Natural killer cell treated with Interleukin-12 subunit alpha and Interleukin-12 subunit beta and Interleukin-15 and Interleukin-18, amount 100 ng/mL, for 72 hours (primary cell): ENCODE measurements at regions not wholly inside any gene's neighbourhood (a gene's known extent, or its start where the extent isn't known, plus 50 kb on each side); places are given as distances from the start of the nearest gene placed in this dataset.
"Not testable (repeated sequence)": the region's sequence is repeated elsewhere in the genome, so short reads cannot be mapped to it uniquely, and the experiment has no call there.

Experiments used
- ATAC-seq, 2 donors: fragments of 150-1000 bp; cut with Tn5 transposase in 1 of 2; sonication (Bioruptor Pico), chemical (Tn5 transposase) in 1 of 2; 2 replicates each; pipeline ENCODE4 v1.10.0; 2021
- DNase-seq: peaks from one replicate; pipeline ENCODE4 v3.0.0; 2022; ENCODE audit warnings: low spot score
- H3K27ac Mint-ChIP-seq, 2 donors: 1 replicate in 1 of 2; 2 replicates in 1 of 2; pipeline ENCODE4 v1.8.0; 2022; ENCODE audit warnings: mixed read lengths in 2 of 2, mild to moderate bottlenecking in 1 of 2, moderate library complexity in 1 of 2
- H3K27me3 Mint-ChIP-seq, 2 donors: 1 replicate in 1 of 2; 2 replicates in 1 of 2; pipeline ENCODE4 v1.8.0; 2022; ENCODE audit warnings: mixed read lengths in 2 of 2
- H3K36me3 Mint-ChIP-seq: one replicate; pipeline ENCODE4 v1.8.0; 2022; ENCODE audit warnings: mixed read lengths
- H3K4me1 Mint-ChIP-seq, 2 donors: 1 replicate in 1 of 2; 2 replicates in 1 of 2; pipeline ENCODE4 v1.8.0; 2022; ENCODE audit warnings: low read depth in 2 of 2, mixed read lengths in 2 of 2, mild to moderate bottlenecking in 1 of 2
- H3K4me3 Mint-ChIP-seq: one replicate; pipeline ENCODE4 v1.8.0; 2022; ENCODE audit warnings: mixed read lengths
- H3K9me3 Mint-ChIP-seq: 2 replicates; pipeline ENCODE4 v1.8.0; 2022; ENCODE audit warnings: mixed read lengths

- Mint-ChIP-seq H3K27ac (no peak overlapping the region), H3K4me1 (no peaks in the 10 kb centered on the region), H3K9me3 (peaks cover 16% of the 10 kb centered on the region), H3K36me3 (no peaks in the 10 kb centered on the region), H3K4me3 (no peak overlapping the region), H3K27me3 (no peaks in the 10 kb centered on the region)
- DNase-seq (no peak), ATAC-seq (no peak)
Observed at GRCh38 chr6:77015350-77015749, 447.9 kb downstream of the HTR1B start.

- Mint-ChIP-seq H3K4me3 (no peak overlapping the region), H3K27ac (no peak overlapping the region), H3K36me3 (no peaks in the 10 kb centered on the region), H3K27me3 (no peaks in the 10 kb centered on the region), H3K4me1 (no peaks in the 10 kb centered on the region), H3K9me3 (peaks cover 12% of the 10 kb centered on the region)
- ATAC-seq (no peak), DNase-seq (no peak)
Observed at GRCh38 chr6:77011929-77012545, 451.3 kb downstream of the HTR1B start.

GRCh38 chr6:77010931-77011542, 452.3 kb downstream of the HTR1B start:
- Mint-ChIP-seq H3K27ac (no peak overlapping the region), H3K9me3 (peaks cover 11% of the 10 kb centered on the region), H3K27me3 (no peaks in the 10 kb centered on the region), H3K4me3 (no peak overlapping the region), H3K4me1 (no peaks in the 10 kb centered on the region), H3K36me3 (no peaks in the 10 kb centered on the region)
- DNase-seq = no peak
- ATAC-seq = no peak

DNA sequence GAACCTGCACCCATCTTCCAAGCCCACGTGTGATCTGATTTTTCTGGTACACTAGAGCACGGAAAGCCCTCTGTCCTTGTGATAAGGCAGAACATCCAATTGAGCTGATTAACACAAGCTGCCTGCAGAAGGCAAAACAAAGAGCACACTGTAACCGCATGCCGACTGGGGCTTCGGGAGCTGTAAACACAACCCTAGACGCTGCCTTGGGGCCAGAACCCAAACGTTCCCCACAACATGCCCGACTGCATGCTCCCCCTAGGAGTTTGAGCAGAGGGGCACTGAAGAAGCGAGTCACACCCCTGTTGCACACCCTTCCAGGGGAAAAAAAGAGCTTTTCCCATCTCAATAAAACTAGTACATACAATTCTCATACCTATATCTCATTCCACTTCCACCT, 470.7 kb downstream of the HTR1B start:
- DNase-seq = no peak
- no peaks in the 10 kb centered on the region for H3K27me3 Mint-ChIP-seq
- ATAC-seq = no peak
- peaks cover 5% of the 10 kb centered on the region for H3K36me3 Mint-ChIP-seq
- no peak overlapping the region for H3K27ac Mint-ChIP-seq
- peaks cover 16% of the 10 kb centered on the region for H3K9me3 Mint-ChIP-seq
- no peak overlapping the region for H3K4me3 Mint-ChIP-seq
- H3K4me1 Mint-ChIP-seq = no peaks in the 10 kb centered on the region

GRCh38 chr6:76984572-76984971, 478.7 kb downstream of the HTR1B start:
- no peak overlapping the region for H3K27ac Mint-ChIP-seq
- no peaks in the 10 kb centered on the region for H3K4me1 Mint-ChIP-seq
- ATAC-seq = no peak
- peaks cover 17% of the 10 kb centered on the region for H3K9me3 Mint-ChIP-seq
- no peaks in the 10 kb centered on the region for H3K27me3 Mint-ChIP-seq
- DNase-seq = no peak
- no peak overlapping the region for H3K4me3 Mint-ChIP-seq
- H3K36me3 Mint-ChIP-seq = peaks cover 11% of the 10 kb centered on the region

GRCh38 chr6:76982476-76983199, 480.7 kb downstream of the HTR1B start:
- DNase-seq (no peak), ATAC-seq (no peak)
- H3K4me1 Mint-ChIP-seq = no peaks in the 10 kb centered on the region
- no peak overlapping the region for H3K4me3 Mint-ChIP-seq
- H3K36me3 Mint-ChIP-seq = peaks cover 16% of the 10 kb centered on the region
- peaks cover 24% of the 10 kb centered on the region for H3K9me3 Mint-ChIP-seq
- H3K27me3 Mint-ChIP-seq = no peaks in the 10 kb centered on the region
- H3K27ac Mint-ChIP-seq = no peak overlapping the region

DNA sequence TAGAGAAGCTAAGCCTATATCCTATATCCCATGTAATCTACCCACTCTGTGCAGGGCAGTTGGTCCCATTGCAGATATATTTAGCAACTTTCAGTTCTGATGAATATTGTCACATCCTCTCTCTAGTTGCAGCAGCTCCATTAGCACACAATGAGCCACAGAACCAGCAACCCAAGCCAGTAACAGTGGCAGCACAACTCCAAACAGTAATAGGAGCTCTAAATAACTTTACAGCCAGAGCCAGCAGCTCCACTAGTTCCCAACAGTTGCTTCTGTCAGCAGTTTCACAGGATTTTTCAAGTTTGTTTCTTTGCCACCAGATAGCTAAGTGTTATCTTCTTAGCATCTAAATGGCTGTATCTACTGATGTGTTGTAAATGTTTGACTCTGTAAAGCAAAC, 490.8 kb downstream of the HTR1B start:
- H3K36me3 Mint-ChIP-seq = no peaks in the 10 kb centered on the region
- no peaks in the 10 kb centered on the region for H3K4me1 Mint-ChIP-seq
- no peak overlapping the region for H3K4me3 Mint-ChIP-seq
- no peaks in the 10 kb centered on the region for H3K27me3 Mint-ChIP-seq
- H3K27ac Mint-ChIP-seq = no peak overlapping the region
- DNase-seq (no peak), ATAC-seq (no peak)
- peaks cover 20% of the 10 kb centered on the region for H3K9me3 Mint-ChIP-seq

GRCh38 chr6:76959177-76959576, 504.1 kb downstream of the HTR1B start:
- H3K27me3 Mint-ChIP-seq, H3K4me3 Mint-ChIP-seq, H3K36me3 Mint-ChIP-seq, H3K27ac Mint-ChIP-seq, ATAC-seq, H3K4me1 Mint-ChIP-seq, DNase-seq: not testable (repeated sequence)
- H3K9me3 Mint-ChIP-seq = peaks cover 14% of the 10 kb centered on the region

DNA sequence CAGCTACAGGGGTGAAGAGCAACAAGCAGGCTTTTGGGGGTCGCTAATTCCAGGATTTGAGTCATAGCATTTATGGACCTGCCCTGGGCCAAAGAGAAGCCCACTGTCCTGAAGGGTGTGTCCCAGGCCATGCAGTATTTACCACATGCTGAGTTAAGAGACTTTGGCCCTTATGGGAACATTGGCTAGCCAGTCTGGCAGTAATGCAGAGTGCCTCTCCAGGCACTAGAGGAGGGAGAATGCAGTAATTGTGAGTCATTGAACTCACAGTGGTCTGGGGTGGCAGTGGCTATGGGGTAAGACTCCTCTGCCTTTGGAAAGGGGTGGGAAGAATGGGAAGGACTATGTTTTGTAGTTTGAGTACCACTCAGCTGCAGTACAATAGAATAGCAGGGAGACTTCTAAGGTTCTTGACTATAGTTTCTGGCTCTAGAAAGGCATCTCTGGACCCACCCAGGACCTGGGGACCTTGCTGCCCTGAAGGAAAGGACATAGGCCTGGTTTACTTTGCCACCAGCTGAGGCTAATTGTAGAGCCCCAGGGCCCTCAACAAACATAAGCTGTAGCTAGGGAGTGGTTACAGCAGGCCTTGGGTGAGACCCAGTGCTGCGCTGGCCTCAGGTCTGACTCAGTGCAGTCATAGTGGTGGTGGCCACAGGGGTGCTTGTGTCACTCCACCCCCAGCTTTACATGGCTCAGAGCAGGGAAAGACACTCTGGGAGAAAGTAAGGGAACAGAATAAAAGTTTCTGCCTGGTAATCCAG, 520.9 kb downstream of the HTR1B start:
- Mint-ChIP-seq H3K36me3 (peaks cover 10% of the 10 kb centered on the region), H3K9me3 (peaks cover 21% of the 10 kb centered on the region), H3K27ac (no peak overlapping the region), H3K4me3 (no peak overlapping the region), H3K27me3 (no peaks in the 10 kb centered on the region), H3K4me1 (no peaks in the 10 kb centered on the region)
- DNase-seq = no peak
- no peak for ATAC-seq

- Mint-ChIP-seq H3K36me3 (peaks cover 10% of the 10 kb centered on the region), H3K4me1 (no peaks in the 10 kb centered on the region), H3K4me3 (no peak overlapping the region), H3K9me3 (peaks cover 21% of the 10 kb centered on the region), H3K27ac (no peak overlapping the region), H3K27me3 (no peaks in the 10 kb centered on the region)
- DNase-seq (no peak), ATAC-seq (no peak)
Observed at GRCh38 chr6:76940191-76940590, 523.1 kb downstream of the HTR1B start.

GRCh38 chr6:76914737-76915136, 548.6 kb downstream of the HTR1B start:
- DNase-seq = no peak
- no peak overlapping the region for H3K4me3 Mint-ChIP-seq
- no peaks in the 10 kb centered on the region for H3K36me3 Mint-ChIP-seq
- no peak overlapping the region for H3K27ac Mint-ChIP-seq
- no peaks in the 10 kb centered on the region for H3K4me1 Mint-ChIP-seq
- no peaks in the 10 kb centered on the region for H3K27me3 Mint-ChIP-seq
- no peak for ATAC-seq
- H3K9me3 Mint-ChIP-seq = peaks cover 3% of the 10 kb centered on the region

GRCh38 chr6:76905541-76905940, 557.8 kb downstream of the HTR1B start:
- H3K9me3 Mint-ChIP-seq = peaks cover 14% of the 10 kb centered on the region
- H3K27me3 Mint-ChIP-seq = not testable (repeated sequence)

DNA sequence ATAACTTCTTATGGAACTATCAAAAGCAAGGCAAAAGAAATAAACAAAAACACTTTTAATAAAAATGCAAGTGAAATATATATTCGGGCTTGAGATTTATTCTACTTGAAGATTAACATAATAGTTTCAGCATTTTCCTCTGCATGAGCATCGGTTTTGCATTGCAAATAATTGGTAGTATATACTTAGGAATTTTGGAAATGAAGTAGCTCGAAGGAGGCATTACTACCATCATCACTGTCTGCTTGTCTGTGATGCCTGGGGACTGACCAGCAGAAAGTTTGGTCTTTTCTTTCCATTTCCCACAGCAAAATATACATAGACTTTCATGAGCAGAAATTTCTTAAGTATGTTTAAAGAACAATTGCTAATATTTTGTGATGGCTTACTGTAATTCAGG, 570.7 kb downstream of the HTR1B start:
- H3K27ac Mint-ChIP-seq = no peak overlapping the region
- no peak for ATAC-seq
- H3K36me3 Mint-ChIP-seq = peaks cover 6% of the 10 kb centered on the region
- no peak overlapping the region for H3K4me3 Mint-ChIP-seq
- no peaks in the 10 kb centered on the region for H3K27me3 Mint-ChIP-seq
- DNase-seq = no peak
- peaks cover 30% of the 10 kb centered on the region for H3K9me3 Mint-ChIP-seq
- no peaks in the 10 kb centered on the region for H3K4me1 Mint-ChIP-seq

More at GRCh38 chr6:76905541-76905940, 557.8 kb downstream of the HTR1B start:
- not testable (repeated sequence) for H3K36me3 Mint-ChIP-seq, H3K4me1 Mint-ChIP-seq, H3K4me3 Mint-ChIP-seq, DNase-seq, H3K27ac Mint-ChIP-seq, ATAC-seq

DNA sequence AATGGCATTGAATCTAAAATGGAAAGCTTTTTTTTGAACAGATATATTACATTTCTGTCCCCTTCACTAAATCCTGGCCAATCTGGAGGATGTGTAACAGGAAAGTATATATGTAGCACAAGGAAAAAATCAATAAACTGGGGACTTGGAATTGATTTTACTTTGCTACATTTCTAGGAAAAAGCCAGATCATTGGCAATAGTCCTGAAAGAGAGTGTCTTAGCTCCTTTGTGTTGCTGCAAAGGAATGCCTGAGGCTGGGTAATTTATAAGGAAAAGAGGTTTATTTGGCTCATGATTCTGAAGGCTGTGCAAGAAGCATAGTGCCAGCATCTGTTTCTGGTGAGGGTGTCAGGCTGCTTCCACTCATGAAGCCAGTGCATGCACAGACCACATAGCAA, 574.9 kb downstream of the HTR1B start:
- peaks cover 8% of the 10 kb centered on the region for H3K36me3 Mint-ChIP-seq

More for the DNA sequence above, 574.9 kb downstream of the HTR1B start:
- Mint-ChIP-seq H3K4me1 (no peaks in the 10 kb centered on the region), H3K9me3 (peaks cover 18% of the 10 kb centered on the region), H3K27ac (no peak overlapping the region), H3K4me3 (no peak overlapping the region), H3K27me3 (no peaks in the 10 kb centered on the region)
- ATAC-seq (no peak), DNase-seq (no peak)
